ENCODE measurements at regions not wholly inside any gene's neighbourhood (a gene's known extent, or its start where the extent isn't known, plus 50 kb on each side); places are given as distances from the start of the nearest gene placed in this dataset.

GRCh38 chr19:27868007-27868406 lies 1344.9 kb downstream of the UQCRFS1 start:
- intact Hi-C loops (cut with micrococcal nuclease), result no loop called here
- Mint-ChIP-seq H3K4me1 (ENCODE audit: low read depth) (no peaks in the 10 kb centered on the region), H3K4me3 (no peak overlapping the region), H3K27ac (no peak overlapping the region), H3K9me3 (peaks cover 40% of the 10 kb centered on the region), H3K27me3 (no peaks in the 10 kb centered on the region), H3K36me3 (ENCODE audit: low read depth) (peaks cover 7% of the 10 kb centered on the region)
- DNase-seq, result no peak
- CTCF ChIA-PET, result no interaction called here
- ATAC-seq, result no peak
- POLR2A ChIA-PET, result no interaction called here
- TF ChIP-seq CTCF (IDR thresholded peaks at IDR 0.05), result no peak

- Mint-ChIP-seq H3K4me3 (no peak overlapping the region), H3K9me3 (peaks cover 45% of the 10 kb centered on the region), H3K27ac (no peak overlapping the region), H3K27me3 (no peaks in the 10 kb centered on the region), H3K4me1 (ENCODE audit: low read depth) (no peaks in the 10 kb centered on the region), H3K36me3 (ENCODE audit: low read depth) (peaks cover 7% of the 10 kb centered on the region)
- no peak for TF ChIP-seq CTCF (IDR thresholded peaks at IDR 0.05)
- CTCF ChIA-PET, result no interaction called here
- intact Hi-C loops (cut with micrococcal nuclease), result no loop called here
- POLR2A ChIA-PET, result no interaction called here
- ATAC-seq, result no peak
- DNase-seq, result no peak
Measured at GRCh38 chr19:27865927-27866777, 1346.8 kb downstream of the UQCRFS1 start.

GRCh38 chr19:27861411-27861975 lies 1351.5 kb downstream of the UQCRFS1 start:
- ATAC-seq (no peak), DNase-seq (no peak)
- H3K9me3 Mint-ChIP-seq, result peaks cover 72% of the 10 kb centered on the region
- no peak overlapping the region for H3K4me3 Mint-ChIP-seq
- peaks cover 5% of the 10 kb centered on the region for H3K36me3 Mint-ChIP-seq (ENCODE audit: low read depth)
- no peak overlapping the region for H3K27ac Mint-ChIP-seq
- TF ChIP-seq CTCF (IDR thresholded peaks at IDR 0.05), result no peak
- intact Hi-C loops (cut with micrococcal nuclease), result no loop called here
- no peaks in the 10 kb centered on the region for H3K27me3 Mint-ChIP-seq
- ChIA-PET POLR2A (no interaction called here), CTCF (no interaction called here)
- no peaks in the 10 kb centered on the region for H3K4me1 Mint-ChIP-seq (ENCODE audit: low read depth)

GRCh38 chr19:27860309-27860934 lies 1352.5 kb downstream of the UQCRFS1 start:
- Mint-ChIP-seq H3K27me3 (no peaks in the 10 kb centered on the region), H3K27ac (no peak overlapping the region), H3K4me3 (no peak overlapping the region), H3K36me3 (ENCODE audit: low read depth) (peaks cover 5% of the 10 kb centered on the region), H3K4me1 (ENCODE audit: low read depth) (no peaks in the 10 kb centered on the region), H3K9me3 (peaks cover 74% of the 10 kb centered on the region)
- no peak for DNase-seq
- TF ChIP-seq CTCF (IDR thresholded peaks at IDR 0.05), result no peak
- ATAC-seq, result no peak
- ChIA-PET POLR2A (no interaction called here), CTCF (no interaction called here)
- intact Hi-C loops (cut with micrococcal nuclease), result no loop called here

- CTCF ChIA-PET, result no interaction called here
- no peak overlapping the region for H3K27ac Mint-ChIP-seq
- POLR2A ChIA-PET, result no interaction called here
- ATAC-seq (no peak), DNase-seq (no peak)
- no peak for TF ChIP-seq CTCF (IDR thresholded peaks at IDR 0.05)
- no peaks in the 10 kb centered on the region for H3K4me1 Mint-ChIP-seq (ENCODE audit: low read depth)
- H3K4me3 Mint-ChIP-seq, result no peak overlapping the region
- peaks cover 6% of the 10 kb centered on the region for H3K36me3 Mint-ChIP-seq (ENCODE audit: low read depth)
- intact Hi-C loops (cut with micrococcal nuclease), result no loop called here
- no peaks in the 10 kb centered on the region for H3K27me3 Mint-ChIP-seq
- H3K9me3 Mint-ChIP-seq, result peaks cover 72% of the 10 kb centered on the region
Measured at GRCh38 chr19:27859689-27860088, 1353.3 kb downstream of the UQCRFS1 start.

All from activated CD8-positive, alpha-beta T cell treated with anti-CD3 and anti-CD28 coated beads for 36 hours (primary cell).